ENCODE measurements at regions not wholly inside any gene's neighbourhood (a gene's known extent, or its start where the extent isn't known, plus 50 kb on each side); places are given as distances from the start of the nearest gene placed in this dataset.

GRCh38 chr10:120403109-120403508 is 53.9 kb upstream of the PLPP4 start:
- no peak for TF ChIP-seq EZH2phosphoT487 (IDR thresholded peaks at IDR 0.05; ENCODE audit: low read length)
- no peak for TF ChIP-seq CTCF (IDR thresholded peaks at IDR 0.05; ENCODE audit: low read length)
- no peak for TF ChIP-seq EZH2 (optimal IDR thresholded peaks at IDR 0.05; ENCODE audit: low read depth, low read length)
